ENCODE measurements at regions not wholly inside any gene's neighbourhood (a gene's known extent, or its start where the extent isn't known, plus 50 kb on each side); places are given as distances from the start of the nearest gene placed in this dataset.
A peak's percentile ranks its signal among the peaks of the same experiment; 100 is the strongest.

- Mint-ChIP-seq H3K4me1 (no peaks in the 10 kb centered on the region), H3K27ac (no peak overlapping the region), H3K27me3 (ENCODE audit: insufficient read depth, low read depth) (no peaks in the 10 kb centered on the region), H3K9me3 (no peaks in the 10 kb centered on the region), H3K4me3 (no peak overlapping the region), H3K36me3 (no peaks in the 10 kb centered on the region)
- H3K36me3 ChIP-seq = no peaks in the 10 kb centered on the region
- no peaks in the 10 kb centered on the region for H3K4me1 ChIP-seq
- no peak overlapping the region for H3K4me3 ChIP-seq
- TF ChIP-seq EZH2phosphoT487 (IDR thresholded peaks at IDR 0.05) = no peak
- no peak for TF ChIP-seq CTCF (IDR thresholded peaks at IDR 0.05)
- TF ChIP-seq EZH2 (IDR thresholded peaks at IDR 0.05) = no peak
- H3K27ac ChIP-seq = no peak overlapping the region
- H3K9ac ChIP-seq = no peak overlapping the region
- DNase-seq (ENCODE audit: low spot score) = no peak
- no peaks in the 10 kb centered on the region for H3F3A ChIP-seq (ENCODE audit: low read depth)
- H3K27me3 ChIP-seq = no peaks in the 10 kb centered on the region
- no peaks in the 10 kb centered on the region for H4K20me1 ChIP-seq (ENCODE audit: low read depth)
- H3K79me2 ChIP-seq (ENCODE audit: low read depth) = no peaks in the 10 kb centered on the region
- no peak overlapping the region for H2AFZ ChIP-seq (replicated peaks)
- H3K9me3 ChIP-seq (ENCODE audit: low read depth) = no peaks in the 10 kb centered on the region
- no peak overlapping the region for H3K4me2 ChIP-seq
Measured at GRCh38 chrX:94830717-94831116, 1156.7 kb downstream of the FAM133A start.

- Mint-ChIP-seq H3K4me3 (no peak overlapping the region), H3K4me1 (no peaks in the 10 kb centered on the region), H3K27ac (no peak overlapping the region), H3K9me3 (no peaks in the 10 kb centered on the region), H3K36me3 (no peaks in the 10 kb centered on the region), H3K27me3 (ENCODE audit: insufficient read depth, low read depth) (no peaks in the 10 kb centered on the region)
- Histone ChIP-seq H3K9me3 (ENCODE audit: low read depth) (no peaks in the 10 kb centered on the region), H3K9ac (no peak overlapping the region), H3F3A (ENCODE audit: low read depth) (no peaks in the 10 kb centered on the region), H2AFZ (replicated peaks) (no peak overlapping the region), H4K20me1 (ENCODE audit: low read depth) (no peaks in the 10 kb centered on the region), H3K4me2 (no peak overlapping the region), H3K27me3 (no peaks in the 10 kb centered on the region), H3K4me1 (no peaks in the 10 kb centered on the region), H3K27ac (no peak overlapping the region), H3K4me3 (no peak overlapping the region), H3K79me2 (ENCODE audit: low read depth) (no peaks in the 10 kb centered on the region), H3K36me3 (no peaks in the 10 kb centered on the region)
- peak; percentile 8 for DNase-seq (ENCODE audit: low spot score)
- no peak for TF ChIP-seq EZH2 (IDR thresholded peaks at IDR 0.05)
- peak; percentile 72 for TF ChIP-seq CTCF (IDR thresholded peaks at IDR 0.05)
Measured at GRCh38 chrX:94831364-94831763, 1157.4 kb downstream of the FAM133A start.

- H3K4me2 ChIP-seq = no peak overlapping the region
- Mint-ChIP-seq H3K9me3 (no peaks in the 10 kb centered on the region), H3K4me1 (no peaks in the 10 kb centered on the region), H3K27ac (no peak overlapping the region), H3K36me3 (no peaks in the 10 kb centered on the region), H3K27me3 (ENCODE audit: insufficient read depth, low read depth) (peaks cover 2% of the 10 kb centered on the region), H3K4me3 (no peak overlapping the region)
- no peaks in the 10 kb centered on the region for H3K27me3 ChIP-seq
- no peaks in the 10 kb centered on the region for H4K20me1 ChIP-seq (ENCODE audit: low read depth)
- H3K4me3 ChIP-seq = no peak overlapping the region
- H3K36me3 ChIP-seq = no peaks in the 10 kb centered on the region
- H3K9me3 ChIP-seq (ENCODE audit: low read depth) = no peaks in the 10 kb centered on the region
- no peaks in the 10 kb centered on the region for H3K4me1 ChIP-seq
- H3F3A ChIP-seq (ENCODE audit: low read depth) = no peaks in the 10 kb centered on the region
- no peak overlapping the region for H2AFZ ChIP-seq (replicated peaks)
- no peak overlapping the region for H3K9ac ChIP-seq
- no peak for TF ChIP-seq EZH2 (IDR thresholded peaks at IDR 0.05)
- no peak for TF ChIP-seq EZH2phosphoT487 (IDR thresholded peaks at IDR 0.05)
- TF ChIP-seq CTCF (IDR thresholded peaks at IDR 0.05) = no peak
- DNase-seq (ENCODE audit: low spot score) = no peak
- H3K27ac ChIP-seq = no peak overlapping the region
- H3K79me2 ChIP-seq (ENCODE audit: low read depth) = no peaks in the 10 kb centered on the region
Measured at GRCh38 chrX:94834226-94834625, 1160.2 kb downstream of the FAM133A start.

- Histone ChIP-seq H4K20me1 (ENCODE audit: low read depth) (no peaks in the 10 kb centered on the region), H3F3A (ENCODE audit: low read depth) (no peaks in the 10 kb centered on the region), H3K79me2 (ENCODE audit: low read depth) (no peaks in the 10 kb centered on the region), H3K4me2 (no peak overlapping the region), H3K27me3 (no peaks in the 10 kb centered on the region), H3K9me3 (ENCODE audit: low read depth) (no peaks in the 10 kb centered on the region), H3K4me3 (no peak overlapping the region), H3K36me3 (no peaks in the 10 kb centered on the region), H3K9ac (no peak overlapping the region), H3K4me1 (no peaks in the 10 kb centered on the region), H2AFZ (replicated peaks) (no peak overlapping the region), H3K27ac (no peak overlapping the region)
- Mint-ChIP-seq H3K9me3 (no peaks in the 10 kb centered on the region), H3K36me3 (no peaks in the 10 kb centered on the region), H3K27me3 (ENCODE audit: insufficient read depth, low read depth) (no peaks in the 10 kb centered on the region), H3K27ac (no peak overlapping the region), H3K4me1 (peaks cover 5% of the 10 kb centered on the region), H3K4me3 (no peak overlapping the region)
- TF ChIP-seq CTCF (IDR thresholded peaks at IDR 0.05) = no peak
- TF ChIP-seq EZH2 (IDR thresholded peaks at IDR 0.05) = no peak
- no peak for TF ChIP-seq EZH2phosphoT487 (IDR thresholded peaks at IDR 0.05)
- DNase-seq (ENCODE audit: low spot score) = no peak
Measured at GRCh38 chrX:94850811-94851210, 1176.8 kb downstream of the FAM133A start.

Measured in neural progenitor cell (in vitro differentiated cells).